HS-5 (cell line): ENCODE measurements at regions not wholly inside any gene's neighbourhood (a gene's known extent, or its start where the extent isn't known, plus 50 kb on each side); places are given as distances from the start of the nearest gene placed in this dataset.
"Not testable (repeated sequence)": the region's sequence is repeated elsewhere in the genome, so short reads cannot be mapped to it uniquely, and the experiment has no call there.

Experiments
- DNase-seq: peaks from one replicate; pipeline ENCODE4 v3.0.0-alpha.2; 2012; ENCODE audit warnings: low read depth

GRCh38 chr1:58251430-58252073 lies 295.0 kb downstream of the OMA1 start:
- DNase-seq, result no peak

GRCh38 chr1:58250587-58250948 lies 296.0 kb downstream of the OMA1 start:
- no peak for DNase-seq

- no peak for DNase-seq
Observed at GRCh38 chr1:58249737-58250586, 296.6 kb downstream of the OMA1 start.

GRCh38 chr1:58249388-58249736 lies 297.2 kb downstream of the OMA1 start:
- DNase-seq, result no peak

- no peak for DNase-seq
Observed at GRCh38 chr1:58248791-58249190, 297.7 kb downstream of the OMA1 start.

- DNase-seq, result no peak
Observed at GRCh38 chr1:58248072-58248471, 298.5 kb downstream of the OMA1 start.

GRCh38 chr1:58246549-58246948 lies 300.0 kb downstream of the OMA1 start:
- DNase-seq, result no peak

GRCh38 chr1:58244872-58245271 lies 301.7 kb downstream of the OMA1 start:
- no peak for DNase-seq

GRCh38 chr1:58238846-58239245 lies 307.7 kb downstream of the OMA1 start:
- no peak for DNase-seq

- no peak for DNase-seq
Observed at GRCh38 chr1:58233729-58234128, 312.8 kb downstream of the OMA1 start.

- DNase-seq, result no peak
Observed at GRCh38 chr1:58231204-58231603, 315.3 kb downstream of the OMA1 start.

GRCh38 chr1:58227604-58228003 lies 318.9 kb downstream of the OMA1 start:
- no peak for DNase-seq

GRCh38 chr1:58223522-58223921 lies 323.0 kb downstream of the OMA1 start:
- no peak for DNase-seq

- no peak for DNase-seq
Observed at GRCh38 chr1:58220836-58221472, 325.6 kb downstream of the OMA1 start.

- not testable (repeated sequence) for DNase-seq
Observed at GRCh38 chr1:58216169-58216568, 330.4 kb downstream of the OMA1 start.

- DNase-seq, result no peak
Observed at GRCh38 chr1:58214674-58215073, 331.9 kb downstream of the OMA1 start.

GRCh38 chr1:58211869-58212268 lies 334.7 kb downstream of the OMA1 start:
- DNase-seq, result no peak

GRCh38 chr1:58209575-58209974 lies 337.0 kb downstream of the OMA1 start:
- DNase-seq, result no peak

GRCh38 chr1:58206749-58207148 lies 339.8 kb downstream of the OMA1 start:
- no peak for DNase-seq

- DNase-seq, result no peak
Observed at GRCh38 chr1:58204284-58204683, 342.2 kb downstream of the OMA1 start.

- DNase-seq, result no peak
Observed at GRCh38 chr1:58201492-58202106, 344.9 kb downstream of the OMA1 start.

GRCh38 chr1:58200437-58200836 lies 346.1 kb downstream of the OMA1 start:
- DNase-seq, result no peak

GRCh38 chr1:58197811-58198210 lies 348.7 kb downstream of the OMA1 start:
- DNase-seq, result no peak
